ENCODE measurements at regions not wholly inside any gene's neighbourhood (a gene's known extent, or its start where the extent isn't known, plus 50 kb on each side); places are given as distances from the start of the nearest gene placed in this dataset.

GRCh38 chr2:11014026-11014425 is 102.3 kb downstream of the KCNF1 start:
- no peaks in the 10 kb centered on the region for H3K36me3 ChIP-seq
- ATAC-seq (no peak), DNase-seq (no peak)
- H3K4me3 ChIP-seq, result no peak overlapping the region
- no peak overlapping the region for H3K27ac ChIP-seq
- intact Hi-C loops (cut with DNase I), result no loop called here
- H3K27me3 ChIP-seq, result peaks cover 0 to 12% of the 10 kb centered on the region in 2 donors
- TF ChIP-seq CTCF (IDR thresholded peaks at IDR 0.05), result no peak
- H3K9me3 ChIP-seq, result peaks cover 0 to 26% of the 10 kb centered on the region in 2 donors
- H3K4me1 ChIP-seq, result no peaks in the 10 kb centered on the region

DNA sequence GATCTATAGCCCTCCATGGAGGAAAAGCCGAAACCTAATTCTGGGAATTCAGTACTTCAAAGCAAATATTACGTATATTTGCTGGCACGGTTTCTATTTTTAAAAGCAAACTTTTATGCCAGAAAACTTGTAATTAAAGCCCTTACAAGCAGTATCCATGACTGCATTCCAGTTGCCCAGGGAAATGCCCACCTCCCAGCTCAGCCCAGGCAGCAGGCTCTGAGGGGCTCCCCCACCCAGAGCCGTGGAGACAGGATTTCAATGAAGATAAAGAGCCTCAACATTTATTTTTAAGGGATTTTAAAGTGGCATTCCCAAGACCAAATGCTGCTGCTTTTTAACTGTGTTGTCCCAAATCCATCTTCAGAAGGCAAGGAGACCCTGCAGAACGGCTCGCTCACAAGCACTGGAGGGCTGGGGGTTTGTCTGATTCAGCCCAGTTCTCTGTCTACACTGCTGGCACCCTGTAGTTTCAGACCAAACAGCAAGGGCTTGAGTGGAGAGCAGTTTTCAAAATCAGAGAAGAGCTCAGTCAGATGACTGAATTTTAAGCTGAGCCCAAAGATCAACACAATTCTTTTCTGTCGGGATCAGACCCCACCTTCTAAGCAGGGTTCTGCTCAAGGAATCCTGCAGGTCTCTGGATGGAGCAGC is 105.1 kb downstream of the KCNF1 start:
- peaks cover 0 to 13% of the 10 kb centered on the region in 2 donors for H3K9me3 ChIP-seq
- no peaks in the 10 kb centered on the region for H3K36me3 ChIP-seq
- DNase-seq (no peak), ATAC-seq (no peak)
- no peak overlapping the region for H3K27ac ChIP-seq
- peaks cover 0 to 12% of the 10 kb centered on the region in 2 donors for H3K27me3 ChIP-seq
- no peak overlapping the region for H3K4me3 ChIP-seq
- no peaks in the 10 kb centered on the region for H3K4me1 ChIP-seq
- intact Hi-C loops (cut with DNase I), result no loop called here
- no peak for TF ChIP-seq CTCF (IDR thresholded peaks at IDR 0.05)

DNA sequence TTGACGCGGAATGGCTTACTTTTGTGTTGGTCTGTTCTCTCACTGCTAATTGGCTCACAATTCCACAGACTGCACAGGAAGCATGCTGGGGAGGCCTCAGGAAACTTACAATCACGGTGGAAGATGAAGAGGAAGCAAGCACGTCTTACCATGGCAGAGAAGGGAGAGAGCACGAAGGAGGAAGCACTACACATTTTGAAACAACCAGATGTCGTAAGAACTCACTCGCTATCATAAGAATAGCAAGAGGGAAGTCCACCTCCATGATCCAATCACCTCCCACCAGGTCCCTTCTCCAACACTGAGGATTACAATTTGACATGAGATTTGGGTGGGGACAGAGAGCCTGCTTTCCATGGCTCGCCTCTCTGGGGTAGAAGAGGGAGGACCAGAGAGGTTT is 106.2 kb downstream of the KCNF1 start:
- H3K4me3 ChIP-seq, result no peak overlapping the region
- DNase-seq, result no peak
- H3K4me1 ChIP-seq, result no peaks in the 10 kb centered on the region
- intact Hi-C loops (cut with DNase I), result no loop called here
- no peaks in the 10 kb centered on the region for H3K36me3 ChIP-seq
- no peak for ATAC-seq
- no peak overlapping the region for H3K27ac ChIP-seq
- peaks cover 0 to 9% of the 10 kb centered on the region in 2 donors for H3K9me3 ChIP-seq
- peaks cover 0 to 12% of the 10 kb centered on the region in 2 donors for H3K27me3 ChIP-seq
- no peak for TF ChIP-seq CTCF (IDR thresholded peaks at IDR 0.05)

DNA sequence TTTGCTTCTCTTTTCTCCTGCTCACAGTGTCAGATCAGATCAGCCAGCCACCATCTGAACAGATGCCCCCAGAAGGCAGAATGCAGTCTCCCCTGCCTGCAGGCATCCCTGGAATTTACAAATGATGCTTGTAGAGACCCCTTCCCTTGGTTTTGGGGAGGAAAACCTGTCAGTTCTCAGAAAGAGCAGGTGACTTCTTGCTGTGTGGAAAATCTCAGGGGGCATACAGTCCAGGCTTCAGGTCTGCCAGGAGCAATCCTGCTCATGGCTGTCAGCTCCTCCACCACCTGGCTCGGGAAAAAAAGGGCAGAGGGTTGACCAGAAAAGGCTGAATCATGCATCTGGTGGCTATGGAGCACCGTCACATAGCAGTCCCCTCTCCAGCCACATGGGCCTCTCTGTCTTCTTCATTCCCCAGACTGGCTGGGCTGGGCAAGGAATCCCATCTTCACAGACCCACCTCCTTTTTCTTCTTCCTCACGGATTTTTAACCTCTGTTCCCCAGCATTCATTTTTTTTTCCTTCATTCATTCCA is 107.0 kb downstream of the KCNF1 start:
- no peak overlapping the region for H3K4me3 ChIP-seq
- no peak for DNase-seq
- H3K36me3 ChIP-seq, result no peaks in the 10 kb centered on the region
- intact Hi-C loops (cut with DNase I), result no loop called here
- no peak for TF ChIP-seq CTCF (IDR thresholded peaks at IDR 0.05)
- no peak overlapping the region for H3K27ac ChIP-seq
- no peaks in the 10 kb centered on the region for H3K4me1 ChIP-seq
- H3K27me3 ChIP-seq, result peaks cover 0 to 12% of the 10 kb centered on the region in 2 donors
- ATAC-seq, result no peak
- H3K9me3 ChIP-seq, result peaks cover 0 to 9% of the 10 kb centered on the region in 2 donors

- Histone ChIP-seq H3K9me3 (peaks cover 0 to 9% of the 10 kb centered on the region in 2 donors), H3K36me3 (no peaks in the 10 kb centered on the region), H3K4me3 (no peak overlapping the region), H3K27me3 (peaks cover 0 to 12% of the 10 kb centered on the region in 2 donors), H3K27ac (no peak overlapping the region), H3K4me1 (no peaks in the 10 kb centered on the region)
- ATAC-seq, result no peak
- intact Hi-C loops (cut with DNase I), result no loop called here
- TF ChIP-seq CTCF (IDR thresholded peaks at IDR 0.05), result no peak
- DNase-seq, result no peak
These were observed 107.9 kb downstream of the KCNF1 start for GRCh38 chr2:11019614-11020013.
